ENCODE measurements at regions not wholly inside any gene's neighbourhood (a gene's known extent, or its start where the extent isn't known, plus 50 kb on each side); places are given as distances from the start of the nearest gene placed in this dataset.

GRCh38 chr2:75775311-75775823, 64.7 kb upstream of the GCFC2 start:
- TF ChIP-seq CTCF (IDR thresholded peaks at IDR 0.05; ENCODE audit: insufficient read depth, low read length, poor library complexity, severe bottlenecking) (no peak), EZH2phosphoT487 (conservative IDR thresholded peaks at IDR 0.05; ENCODE audit: low read length) (no peak)
